Ishikawa (cell line): ENCODE measurements at regions not wholly inside any gene's neighbourhood (a gene's known extent, or its start where the extent isn't known, plus 50 kb on each side); places are given as distances from the start of the nearest gene placed in this dataset.

ENCODE experiments used
- CEBPB ChIP-seq: IDR thresholded peaks from 2 replicates; pipeline ENCODE4 v1.6.1; 2012
- CREB1 ChIP-seq: IDR thresholded peaks from 2 replicates; pipeline ENCODE4 v1.6.1; 2012; ENCODE audit warnings: low read depth
- EGR1 ChIP-seq: IDR thresholded peaks from 2 replicates; pipeline ENCODE4 v1.6.1; 2012
- EP300 ChIP-seq: IDR thresholded peaks from 2 replicates; pipeline ENCODE4 v1.6.1; 2012; ENCODE audit warnings: borderline replicate concordance
- FOXM1 ChIP-seq: IDR thresholded peaks from 2 replicates; pipeline ENCODE4 v1.6.1; 2012; ENCODE audit warnings: low read depth, borderline replicate concordance
- MAX ChIP-seq: IDR thresholded peaks from 2 replicates; pipeline ENCODE4 v1.6.1; 2012
- NFIC ChIP-seq: IDR thresholded peaks from 2 replicates; pipeline ENCODE4 v1.6.1; 2012
- RAD21 ChIP-seq: IDR thresholded peaks from 2 replicates; pipeline ENCODE4 v1.6.1; 2012; ENCODE audit warnings: low read depth
- REST ChIP-seq: IDR thresholded peaks from 2 replicates; pipeline ENCODE4 v1.6.1; 2012; ENCODE audit warnings: low read depth, mild to moderate bottlenecking
- TAF1 ChIP-seq: IDR thresholded peaks from 2 replicates; pipeline ENCODE4 v1.6.1; 2012; ENCODE audit warnings: low read depth, mild to moderate bottlenecking
- TCF12 ChIP-seq: IDR thresholded peaks from 2 replicates; pipeline ENCODE4 v1.6.1; 2012; ENCODE audit warnings: low read depth
- TEAD4 ChIP-seq: IDR thresholded peaks from 2 replicates; pipeline ENCODE4 v1.6.1; 2012
- USF1 ChIP-seq: IDR thresholded peaks from 2 replicates; pipeline ENCODE4 v1.6.1; 2012
- YY1 ChIP-seq: IDR thresholded peaks from 2 replicates; pipeline ENCODE4 v1.6.1; 2012; ENCODE audit warnings: low read depth
- ZBTB7A ChIP-seq: IDR thresholded peaks from 2 replicates; pipeline ENCODE4 v1.6.1; 2012; ENCODE audit warnings: low read depth

GRCh38 chr2:57185568-57185967, 861.0 kb upstream of the VRK2 start:
- TF ChIP-seq ZBTB7A, result no peak
- no peak for TF ChIP-seq EP300
- no peak for TF ChIP-seq TEAD4
- TF ChIP-seq RAD21, result no peak
- no peak for TF ChIP-seq FOXM1
- TF ChIP-seq MAX, result no peak
- TF ChIP-seq TAF1, result no peak
- no peak for TF ChIP-seq NFIC

- TF ChIP-seq TEAD4 (no peak), CREB1 (no peak), USF1 (no peak), EGR1 (no peak), ZBTB7A (no peak), TAF1 (no peak), REST (no peak), CEBPB (no peak), MAX (no peak), RAD21 (no peak), EP300 (no peak), NFIC (no peak), FOXM1 (no peak), YY1 (no peak), TCF12 (no peak)
Observed at GRCh38 chr2:57190007-57190406, 856.6 kb upstream of the VRK2 start.

GRCh38 chr2:57199663-57200062, 846.9 kb upstream of the VRK2 start:
- no peak for TF ChIP-seq CREB1
- no peak for TF ChIP-seq REST
- no peak for TF ChIP-seq EP300
- TF ChIP-seq RAD21, result no peak
- TF ChIP-seq NFIC, result no peak
- TF ChIP-seq CEBPB, result no peak
- TF ChIP-seq TAF1, result no peak
- TF ChIP-seq FOXM1, result no peak
- no peak for TF ChIP-seq YY1

- TF ChIP-seq REST (no peak), TAF1 (no peak), CREB1 (no peak), YY1 (no peak), USF1 (no peak), CEBPB (no peak), FOXM1 (no peak), EGR1 (no peak), RAD21 (no peak)
Observed at GRCh38 chr2:57204364-57204763, 842.2 kb upstream of the VRK2 start.

GRCh38 chr2:57205241-57205640, 841.4 kb upstream of the VRK2 start:
- TF ChIP-seq TAF1 (no peak), CEBPB (no peak), FOXM1 (no peak), RAD21 (no peak), ZBTB7A (no peak), YY1 (no peak), NFIC (no peak), USF1 (no peak), MAX (no peak), EP300 (no peak), EGR1 (no peak)
